GM23338 (cell line): ENCODE measurements at regions not wholly inside any gene's neighbourhood (a gene's known extent, or its start where the extent isn't known, plus 50 kb on each side); places are given as distances from the start of the nearest gene placed in this dataset.

ENCODE experiments used
- ATAC-seq: fragments of 200-7000 bp; cut with Tn5 transposase; 3 replicates; pipeline ENCODE4 v1.9.1; 2020
- DNase-seq: peaks from one replicate; pipeline ENCODE4 v3.0.0-alpha.2; 2015; ENCODE audit warnings: low spot score
- H2AFZ ChIP-seq: fragments of 200-600 bp; sonication (generic); 2 replicates; pipeline ENCODE4 v1.8.0; 2016; ENCODE audit warnings: antibody characterized with exemption, mild to moderate bottlenecking, moderate library complexity
- H3F3A ChIP-seq: fragments of 200-600 bp; sonication (generic); replicated peaks from 2 replicates; pipeline ENCODE4 v1.8.0; 2017; ENCODE audit warnings: antibody characterized with exemption, mixed run types, low read depth
- H3K27ac ChIP-seq: fragments of 200-600 bp; sonication (generic); 2 replicates; pipeline ENCODE4 v1.6.1; 2016; ENCODE audit warnings: low read depth
- H3K27me3 ChIP-seq: fragments of 200-600 bp; sonication (generic); 2 replicates; pipeline ENCODE4 v1.8.0; 2016; ENCODE audit warnings: mild to moderate bottlenecking, mixed run types, moderate library complexity; ENCODE audit not compliant: insufficient read depth
- H3K36me3 ChIP-seq: fragments of 200-600 bp; sonication (generic); 2 replicates; pipeline ENCODE4 v1.8.0; 2016; ENCODE audit warnings: mild to moderate bottlenecking; ENCODE audit not compliant: insufficient read depth
- H3K4me1 ChIP-seq: fragments of 200-600 bp; sonication (generic); 2 replicates; pipeline ENCODE4 v1.8.0; 2016; ENCODE audit warnings: mild to moderate bottlenecking, moderate library complexity; ENCODE audit not compliant: insufficient read depth
- H3K4me2 ChIP-seq: fragments of 200-600 bp; sonication (generic); 2 replicates; pipeline ENCODE4 v1.7.1; 2017; ENCODE audit warnings: mixed run types
- H3K4me3 ChIP-seq: fragments of 200-600 bp; sonication (generic); 2 replicates; pipeline ENCODE4 v1.6.1; 2016; ENCODE audit warnings: mixed run types
- H3K79me2 ChIP-seq: fragments of 200-600 bp; sonication (generic); replicated peaks from 2 replicates; pipeline ENCODE4 v1.8.0; 2017; ENCODE audit warnings: mild to moderate bottlenecking; ENCODE audit not compliant: insufficient read depth
- H3K9me2 ChIP-seq: fragments of 200-600 bp; sonication (generic); 2 replicates; pipeline ENCODE4 v1.8.0; 2017; ENCODE audit not compliant: insufficient read depth
- H4K20me1 ChIP-seq: fragments of 200-600 bp; sonication (generic); replicated peaks from 2 replicates; pipeline ENCODE4 v1.8.0; 2017; ENCODE audit warnings: mild to moderate bottlenecking; ENCODE audit not compliant: insufficient read depth
- H3K27ac Mint-ChIP-seq: 2 replicates; pipeline ENCODE4 v1.8.0; 2020; ENCODE audit warnings: inconsistent platforms, mild to moderate bottlenecking, moderate library complexity, mixed read lengths
- H3K27me3 Mint-ChIP-seq: 3 replicates; pipeline ENCODE4 v1.8.0; 2022; ENCODE audit warnings: low read depth, mild to moderate bottlenecking, moderate library complexity, mixed read lengths, inconsistent platforms; ENCODE audit not compliant: insufficient read depth, poor library complexity
- H3K36me3 Mint-ChIP-seq: 3 replicates; pipeline ENCODE4 v1.8.0; 2021; ENCODE audit warnings: low read depth, mild to moderate bottlenecking, inconsistent platforms, moderate library complexity, mixed read lengths
- H3K4me1 Mint-ChIP-seq: 3 replicates; pipeline ENCODE4 v1.8.0; 2020; ENCODE audit warnings: mild to moderate bottlenecking, inconsistent platforms, mixed read lengths
- H3K4me3 Mint-ChIP-seq: 3 replicates; pipeline ENCODE4 v1.8.0; 2021; ENCODE audit warnings: moderate library complexity, mild to moderate bottlenecking, inconsistent platforms, mixed read lengths
- H3K9me3 Mint-ChIP-seq: 3 replicates; pipeline ENCODE4 v1.8.0; 2020; ENCODE audit warnings: moderate library complexity, mild to moderate bottlenecking, inconsistent platforms, mixed read lengths
- ETS1 ChIP-seq: IDR thresholded peaks from 2 replicates; pipeline ENCODE4 v1.6.1; 2016; ENCODE audit warnings: antibody characterized with exemption
- JUNB ChIP-seq: IDR thresholded peaks from one replicate; pipeline ENCODE4 v1.6.1; 2016; ENCODE audit warnings: antibody characterized with exemption; ENCODE audit not compliant: unreplicated experiment
- NANOG ChIP-seq: IDR thresholded peaks from 2 replicates; pipeline ENCODE4 v1.6.1; 2016; ENCODE audit warnings: antibody characterized with exemption, borderline replicate concordance
- ZNF114 ChIP-seq: fragments of 250-450 bp; sonication (Bioruptor Pico); IDR thresholded peaks from 2 replicates; pipeline ENCODE4 v1.5.0; 2020; ENCODE audit warnings: mild to moderate bottlenecking, moderate library complexity
- ZNF331 ChIP-seq: fragments of 250-450 bp; sonication (Bioruptor Pico); IDR thresholded peaks from 2 replicates; pipeline ENCODE4 v1.5.0; 2020; ENCODE audit warnings: low read depth, mild to moderate bottlenecking, moderate library complexity
- ZNF462 ChIP-seq: fragments of 250-450 bp; sonication (Bioruptor Pico); IDR thresholded peaks from 2 replicates; pipeline ENCODE4 v1.5.0; 2020; ENCODE audit warnings: mild to moderate bottlenecking, moderate library complexity

- no peak for TF ChIP-seq ZNF462 (CRISPR knock-in tag)
- TF ChIP-seq ETS1, result no peak
- TF ChIP-seq ZNF331 (CRISPR knock-in tag), result no peak
Measured at GRCh38 chr7:108771853-108772252, 202.2 kb downstream of the DNAJB9 start (continued).

DNA sequence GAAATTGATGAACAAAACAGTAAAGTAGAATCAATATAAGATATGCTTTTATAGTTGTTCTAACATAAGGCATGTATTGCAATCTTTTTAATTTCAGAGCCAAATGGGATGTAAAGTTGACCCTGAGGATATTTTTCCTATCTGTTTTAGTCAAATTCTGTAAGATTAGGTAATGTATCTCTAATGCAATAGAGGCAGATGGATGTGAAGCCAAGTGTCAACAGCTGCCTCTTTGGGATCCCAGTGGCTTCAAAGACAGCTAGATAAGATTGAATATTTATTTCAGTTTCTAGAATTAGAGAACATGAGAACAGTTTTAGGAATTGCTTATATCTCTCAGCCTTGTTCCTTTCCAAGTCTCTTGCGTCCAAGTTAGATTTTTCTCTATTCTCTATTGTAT lies 208.3 kb downstream of the DNAJB9 start:
- no peak for ATAC-seq
- Histone ChIP-seq H3K27me3 (no peaks in the 10 kb centered on the region), H3K4me2 (no peak overlapping the region), H3K9me2 (no peaks in the 10 kb centered on the region), H4K20me1 (no peaks in the 10 kb centered on the region), H3K27ac (no peak overlapping the region), H3K4me3 (no peak overlapping the region), H3K36me3 (no peaks in the 10 kb centered on the region), H3K79me2 (no peaks in the 10 kb centered on the region), H2AFZ (no peak overlapping the region), H3K4me1 (no peaks in the 10 kb centered on the region), H3F3A (no peaks in the 10 kb centered on the region)
- no peak overlapping the region for H3K27ac Mint-ChIP-seq
- no peak for DNase-seq
- H3K4me1 Mint-ChIP-seq, result peaks cover 2% of the 10 kb centered on the region; the same call in 1 of the 3 replicates
- no peaks in the 10 kb centered on the region for H3K36me3 Mint-ChIP-seq
- no peaks in the 10 kb centered on the region for H3K27me3 Mint-ChIP-seq
- H3K9me3 Mint-ChIP-seq, result no peaks in the 10 kb centered on the region
- H3K4me3 Mint-ChIP-seq, result no peak overlapping the region
- no peak for TF ChIP-seq JUNB
- no peak for TF ChIP-seq ZNF114
- no peak for TF ChIP-seq ZNF462 (CRISPR knock-in tag)
- TF ChIP-seq NANOG, result no peak
